Pulmonary artery endothelial cell (primary cell): ENCODE measurements at regions not wholly inside any gene's neighbourhood (a gene's known extent, or its start where the extent isn't known, plus 50 kb on each side); places are given as distances from the start of the nearest gene placed in this dataset.

Experiments used
- DNase-seq: peaks from one replicate; pipeline ENCODE4 v3.0.0-alpha.2; 2011; ENCODE audit warnings: low read depth, low spot score

DNA sequence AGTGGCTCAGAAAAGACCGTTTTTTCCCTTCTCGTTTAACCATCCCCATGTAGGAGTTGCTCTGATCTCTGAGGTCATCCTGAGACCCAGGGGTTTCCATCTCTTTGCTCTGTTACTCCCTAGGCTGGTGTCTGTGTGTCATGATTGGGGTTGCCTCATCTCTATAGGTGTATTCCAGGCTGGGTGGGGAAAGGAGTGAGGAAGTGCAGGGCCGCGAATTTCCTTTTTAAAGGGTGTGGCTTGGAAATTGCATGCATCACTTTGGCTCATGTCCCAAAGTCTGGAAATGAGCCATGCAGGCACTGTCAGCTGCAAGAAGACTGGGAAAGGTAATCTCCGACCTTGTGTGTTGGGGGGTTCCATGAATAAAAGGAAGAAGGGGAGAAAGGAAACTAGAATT lies 201.9 kb downstream of the AACS start:
- DNase-seq, result no peak

DNA sequence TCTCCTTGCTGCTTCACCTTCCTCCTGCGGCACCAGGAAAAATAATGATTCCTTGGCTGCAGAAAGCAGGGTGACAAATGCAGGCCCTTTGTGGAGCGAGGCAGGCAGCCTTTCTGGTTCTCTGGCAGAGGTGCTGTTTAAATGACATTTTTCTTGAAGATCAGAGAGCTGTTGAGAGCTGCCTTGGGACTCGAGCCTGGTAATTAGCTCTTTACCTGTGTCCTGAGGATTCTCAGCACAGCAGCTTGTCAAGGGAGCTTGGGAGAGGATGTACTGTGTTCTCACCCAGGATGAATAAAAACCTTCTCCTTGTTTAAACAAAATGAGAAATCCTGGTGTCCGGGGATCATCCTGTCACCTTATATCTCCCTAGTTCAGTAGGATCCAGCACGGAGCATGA lies 204.0 kb downstream of the AACS start:
- DNase-seq, result no peak

GRCh38 chr12:125271892-125272291 lies 206.7 kb downstream of the AACS start:
- no peak for DNase-seq

DNA sequence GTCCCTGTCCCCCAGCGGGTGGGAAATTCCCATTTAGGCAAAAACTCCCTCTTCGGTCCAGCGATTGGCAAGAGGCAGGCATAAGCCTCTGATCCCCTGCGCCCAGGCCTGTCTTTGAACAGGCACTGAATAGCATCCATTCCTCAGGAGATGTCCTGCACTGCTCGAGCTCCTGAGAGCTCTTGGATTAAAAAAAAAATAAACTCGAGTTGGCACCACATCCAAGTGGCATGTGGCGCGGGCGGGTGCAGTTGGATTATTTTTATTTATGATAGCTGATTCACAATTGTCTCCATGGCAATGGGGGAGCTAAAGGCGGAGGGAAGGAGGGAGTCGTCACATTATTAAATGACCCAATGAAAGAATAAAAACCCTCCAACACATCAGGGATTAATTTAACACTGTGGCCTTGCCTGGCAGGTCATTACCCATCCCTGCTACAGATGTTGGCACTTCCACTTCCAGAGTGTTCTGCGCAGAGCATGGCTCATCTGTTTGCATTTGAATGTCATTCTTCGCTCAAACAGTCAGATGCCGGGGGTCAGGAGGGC lies 207.2 kb downstream of the AACS start:
- DNase-seq, result no peak

DNA sequence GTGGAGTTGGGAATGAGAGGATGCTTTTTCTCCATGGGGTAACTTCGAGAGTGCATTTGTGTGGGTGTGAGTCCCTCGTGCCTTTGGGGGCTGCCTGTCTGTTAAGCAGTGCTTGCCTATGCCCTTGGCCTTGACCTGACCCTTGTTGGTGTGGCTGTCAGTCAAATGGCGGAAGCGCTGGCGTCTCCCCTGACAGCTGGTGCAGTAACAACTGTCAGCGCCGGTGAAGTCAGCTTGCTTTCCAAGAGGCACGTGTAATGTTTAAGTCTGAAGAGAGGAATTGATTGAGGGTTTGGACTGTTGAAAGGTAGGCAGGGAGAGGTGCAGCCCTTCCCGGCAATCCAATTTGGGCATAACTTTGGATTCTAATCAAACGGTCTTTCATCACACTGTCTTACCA lies 211.3 kb downstream of the AACS start:
- DNase-seq, result no peak

DNA sequence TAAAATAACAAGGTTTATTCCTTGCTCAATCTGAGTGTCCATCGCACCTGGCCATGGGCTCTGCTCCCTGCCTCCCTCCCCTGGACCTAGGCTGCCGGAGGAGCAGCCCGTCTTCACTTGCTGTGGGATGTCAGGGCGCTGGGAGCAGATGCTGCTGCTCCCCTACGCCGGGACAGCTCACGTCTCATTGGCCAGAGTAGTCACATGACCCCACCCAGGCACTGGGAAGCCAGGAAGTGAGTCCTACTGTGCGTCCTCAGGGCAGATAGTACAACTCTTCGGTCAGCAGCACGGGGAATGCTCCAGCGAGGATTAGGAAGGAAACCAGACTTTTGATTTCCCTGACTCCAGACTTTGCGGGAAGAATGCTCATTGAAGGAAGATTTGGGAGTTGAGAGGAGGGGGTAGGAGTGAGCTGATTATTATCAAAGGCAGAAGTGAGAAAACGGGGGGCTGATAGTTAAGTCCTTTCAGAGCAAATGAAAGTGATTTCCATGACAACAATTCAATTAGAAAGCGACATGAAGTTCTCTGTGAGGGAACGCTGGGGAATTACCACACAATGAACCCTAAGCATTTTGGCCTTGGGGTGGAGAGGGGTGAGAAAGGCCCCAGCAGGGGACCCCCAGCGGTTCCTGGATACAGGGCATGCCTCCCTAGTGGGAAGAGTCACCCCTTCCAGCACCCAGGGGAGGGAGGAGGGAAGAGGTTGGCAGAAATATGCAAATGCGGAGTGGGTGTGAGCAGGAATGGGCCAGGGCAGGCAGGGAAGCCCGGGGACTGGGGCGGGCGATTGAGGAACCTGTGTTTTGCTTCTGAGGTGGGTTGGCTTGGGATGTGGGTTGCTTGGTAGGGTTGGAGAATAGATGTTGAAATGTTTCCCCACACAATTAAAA lies 215.5 kb downstream of the AACS start:
- no peak for DNase-seq

GRCh38 chr12:125282921-125283320 lies 217.7 kb downstream of the AACS start:
- no peak for DNase-seq

DNA sequence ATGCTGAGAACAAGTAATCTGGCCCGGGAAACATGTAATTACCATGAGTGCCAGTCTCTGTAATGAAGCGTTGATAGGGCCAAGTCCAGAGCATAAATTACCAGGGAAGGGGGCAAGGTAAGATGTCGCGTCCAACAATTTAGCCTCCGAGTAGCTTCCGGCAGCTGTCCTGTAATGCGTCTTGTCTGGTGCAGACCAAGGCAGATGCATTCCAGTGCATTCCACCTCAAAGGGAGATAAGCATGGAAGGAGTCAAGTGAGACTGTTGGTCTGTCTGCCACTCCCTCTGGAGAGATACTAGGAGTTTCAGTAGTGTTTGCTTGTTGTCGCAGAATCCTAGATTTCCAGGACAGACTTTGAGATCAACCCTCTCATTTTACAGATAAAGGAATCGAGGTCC lies 218.3 kb downstream of the AACS start:
- no peak for DNase-seq

DNA sequence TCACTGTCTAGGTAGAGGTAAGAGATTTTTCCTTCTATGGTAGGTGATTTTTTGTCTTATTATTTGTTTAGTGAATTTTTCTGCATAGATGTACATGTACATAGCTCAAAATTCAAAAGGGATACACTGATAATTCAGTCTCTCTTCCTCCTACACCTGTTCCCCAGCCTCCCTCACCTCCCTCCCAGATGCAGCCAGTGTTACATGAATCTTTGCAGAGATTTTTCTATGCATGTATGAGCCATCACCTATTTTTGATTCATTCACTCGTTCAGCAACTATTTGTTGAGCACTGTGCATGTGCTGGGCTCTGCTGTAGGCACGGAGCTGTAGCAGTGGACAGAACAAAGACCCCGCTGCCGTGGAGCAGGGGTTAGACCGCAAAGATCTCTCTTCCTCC lies 218.9 kb downstream of the AACS start:
- DNase-seq, result no peak

DNA sequence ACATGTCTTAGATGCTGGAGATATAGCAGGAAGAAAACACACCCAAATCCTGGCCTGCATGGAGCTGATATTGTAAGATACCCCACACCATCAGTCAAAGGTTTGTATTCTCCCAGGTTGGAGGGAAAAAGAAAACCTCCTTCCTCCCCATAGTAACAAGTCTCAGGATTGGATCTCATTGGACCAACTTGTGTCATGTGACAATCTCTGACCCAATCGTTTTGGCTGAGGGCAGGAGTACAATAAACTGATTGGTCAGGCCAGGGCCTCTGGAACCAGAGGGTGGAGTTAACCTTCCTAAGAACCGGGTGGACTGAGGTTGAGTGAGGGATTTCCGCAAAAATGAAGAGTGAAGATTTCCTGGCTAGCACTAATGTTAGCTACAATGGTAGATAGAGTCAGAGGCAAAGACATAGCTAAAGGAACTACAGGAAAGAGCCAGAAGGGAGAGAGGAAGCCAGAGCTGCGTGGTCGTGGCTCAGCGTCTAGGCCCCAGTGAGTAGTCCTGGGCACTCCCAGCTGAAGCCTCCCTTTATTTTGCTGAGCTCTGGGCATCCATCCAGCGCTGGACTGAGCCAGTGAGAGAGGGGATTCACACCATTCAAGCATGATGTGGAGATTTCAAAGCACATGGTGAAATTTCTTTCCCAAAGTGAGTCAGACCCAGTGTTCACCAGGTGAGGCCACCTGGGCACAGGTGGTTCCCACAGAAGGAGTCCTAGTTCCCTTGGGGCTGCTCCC lies 219.9 kb downstream of the AACS start:
- DNase-seq, result no peak

DNA sequence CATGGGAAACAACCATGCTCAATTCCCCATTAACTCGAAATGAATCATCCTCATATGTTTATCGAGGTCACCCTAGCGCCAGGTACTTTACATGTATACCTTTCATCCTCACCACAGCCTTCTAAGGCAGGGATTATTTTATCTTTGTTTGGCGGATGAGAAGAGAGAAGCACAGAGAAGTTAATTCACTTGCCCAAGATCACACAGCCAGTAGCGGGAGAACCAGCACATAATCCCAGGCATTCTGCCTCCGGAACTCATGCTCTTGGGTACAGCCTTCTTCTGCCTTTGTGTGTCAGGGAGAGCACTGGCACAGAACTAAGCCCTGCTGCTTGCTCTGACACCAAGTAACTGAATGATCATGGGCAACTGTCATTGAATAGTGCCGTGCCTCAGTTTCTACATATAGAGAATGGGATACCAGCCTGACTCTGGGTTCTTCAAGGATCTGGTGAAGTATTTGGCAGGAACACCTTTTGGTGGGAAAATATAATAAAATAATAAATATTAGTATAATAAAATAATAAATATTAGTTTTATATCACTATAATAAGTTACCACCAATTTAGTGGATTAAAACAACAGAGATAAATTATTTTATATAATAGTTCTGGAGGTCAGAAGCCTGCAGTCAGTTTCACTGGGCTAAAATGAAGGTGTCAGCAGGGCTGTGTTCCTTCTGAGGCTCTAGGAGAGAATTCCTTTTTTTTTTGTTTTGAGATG lies 220.9 kb downstream of the AACS start:
- DNase-seq, result no peak

DNA sequence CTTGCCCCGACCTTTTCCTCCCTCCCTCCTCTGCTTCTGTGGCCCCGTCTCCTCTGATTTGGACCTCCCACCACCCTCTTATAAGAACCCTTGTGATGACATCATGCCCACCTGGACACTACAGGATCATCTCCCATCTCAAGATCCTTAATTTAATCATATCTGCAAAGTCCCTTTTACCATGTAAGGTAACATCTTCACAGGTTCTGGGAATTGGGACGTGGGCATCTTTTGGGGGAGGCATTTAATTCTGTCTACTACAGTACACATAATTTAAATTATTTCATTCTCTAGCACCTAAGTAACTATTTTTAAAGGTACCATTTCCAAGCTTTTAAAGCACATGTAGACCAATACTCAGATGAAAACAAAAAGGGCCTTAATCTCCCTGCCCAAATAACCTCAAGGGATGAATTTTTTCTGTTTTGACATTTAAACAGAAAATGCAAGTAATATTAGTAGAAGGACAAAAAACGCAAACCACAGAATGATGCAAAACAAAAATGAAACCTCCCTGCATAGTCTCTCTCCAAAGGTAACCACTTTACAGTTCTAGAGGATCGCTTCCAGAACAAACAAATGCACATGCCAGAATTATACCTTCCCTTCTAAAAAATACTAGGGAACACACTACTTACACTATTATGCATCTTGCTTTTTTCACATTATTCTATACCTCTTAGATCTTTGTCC lies 222.1 kb downstream of the AACS start:
- no peak for DNase-seq

- no peak for DNase-seq
Observed at GRCh38 chr12:125288931-125289928, 224.0 kb downstream of the AACS start.

- no peak for DNase-seq
Observed at GRCh38 chr12:125289970-125290369, 224.7 kb downstream of the AACS start.

DNA sequence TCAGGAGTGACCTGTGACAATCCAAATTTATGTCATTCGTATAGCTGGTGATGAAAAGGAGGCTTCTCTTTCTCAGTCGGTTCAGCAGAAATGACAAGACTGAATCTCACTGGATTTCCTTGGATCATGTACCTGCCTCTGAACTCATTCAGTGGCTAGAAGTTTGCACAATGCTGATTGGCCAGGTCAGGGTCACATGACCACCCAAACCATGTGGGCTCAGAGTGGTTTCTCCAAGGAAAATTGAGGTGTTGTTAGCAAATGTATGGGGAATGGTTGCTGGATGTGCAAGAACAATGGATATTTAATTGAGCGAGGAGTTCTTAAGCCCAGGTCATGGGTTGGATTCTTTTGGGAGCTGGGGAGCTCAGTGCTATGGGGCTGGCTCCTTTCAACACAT lies 227.5 kb downstream of the AACS start:
- DNase-seq, result no peak

- no peak for DNase-seq
Observed at GRCh38 chr12:125295550-125295949, 230.3 kb downstream of the AACS start.

- no peak for DNase-seq
Observed at GRCh38 chr12:125296701-125297100, 231.5 kb downstream of the AACS start.

DNA sequence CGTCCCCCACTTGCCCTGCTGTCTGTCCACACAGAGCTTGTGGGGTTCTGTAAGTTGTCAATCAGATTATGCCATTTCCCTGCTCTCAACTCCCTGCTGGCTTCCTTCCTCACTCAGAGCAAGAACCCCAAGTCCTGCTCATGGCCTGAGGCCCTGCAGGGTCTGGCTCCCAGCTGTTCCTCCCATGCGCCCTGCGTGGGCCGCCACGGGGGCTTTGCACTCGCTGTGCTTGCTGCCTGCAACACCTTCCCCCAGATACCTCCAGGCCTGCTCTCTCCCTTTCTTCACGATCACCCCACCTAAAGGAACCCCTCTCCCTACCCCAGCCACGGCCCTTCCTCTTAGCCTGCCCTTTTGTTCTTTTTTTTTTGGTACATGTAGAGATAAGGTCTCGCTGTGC lies 234.6 kb downstream of the AACS start:
- DNase-seq, result no peak

DNA sequence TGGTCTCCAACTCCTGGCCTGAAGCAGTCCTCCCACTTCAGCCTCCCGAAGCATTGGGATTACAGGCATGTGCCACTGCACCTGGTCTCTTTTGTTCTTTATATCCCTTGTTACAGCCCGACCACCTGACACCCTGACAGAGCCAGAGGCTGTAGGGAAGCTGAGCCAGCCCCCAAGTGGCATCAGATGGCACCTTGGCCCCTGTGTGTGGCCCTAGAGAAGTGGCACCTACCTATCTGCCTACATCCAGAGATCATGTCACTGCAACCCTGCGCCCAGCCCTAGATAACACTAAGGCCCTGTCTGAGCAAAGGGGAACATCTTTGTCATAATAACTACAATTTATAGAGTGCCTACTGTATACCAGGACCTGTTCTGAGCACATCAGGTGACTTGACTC lies 235.0 kb downstream of the AACS start:
- DNase-seq, result no peak

GRCh38 chr12:125303337-125303736 lies 238.1 kb downstream of the AACS start:
- DNase-seq, result no peak
